ENCODE measurements at regions not wholly inside any gene's neighbourhood (a gene's known extent, or its start where the extent isn't known, plus 50 kb on each side); places are given as distances from the start of the nearest gene placed in this dataset.
"Not testable (repeated sequence)": the region's sequence is repeated elsewhere in the genome, so short reads cannot be mapped to it uniquely, and the experiment has no call there.

DNA sequence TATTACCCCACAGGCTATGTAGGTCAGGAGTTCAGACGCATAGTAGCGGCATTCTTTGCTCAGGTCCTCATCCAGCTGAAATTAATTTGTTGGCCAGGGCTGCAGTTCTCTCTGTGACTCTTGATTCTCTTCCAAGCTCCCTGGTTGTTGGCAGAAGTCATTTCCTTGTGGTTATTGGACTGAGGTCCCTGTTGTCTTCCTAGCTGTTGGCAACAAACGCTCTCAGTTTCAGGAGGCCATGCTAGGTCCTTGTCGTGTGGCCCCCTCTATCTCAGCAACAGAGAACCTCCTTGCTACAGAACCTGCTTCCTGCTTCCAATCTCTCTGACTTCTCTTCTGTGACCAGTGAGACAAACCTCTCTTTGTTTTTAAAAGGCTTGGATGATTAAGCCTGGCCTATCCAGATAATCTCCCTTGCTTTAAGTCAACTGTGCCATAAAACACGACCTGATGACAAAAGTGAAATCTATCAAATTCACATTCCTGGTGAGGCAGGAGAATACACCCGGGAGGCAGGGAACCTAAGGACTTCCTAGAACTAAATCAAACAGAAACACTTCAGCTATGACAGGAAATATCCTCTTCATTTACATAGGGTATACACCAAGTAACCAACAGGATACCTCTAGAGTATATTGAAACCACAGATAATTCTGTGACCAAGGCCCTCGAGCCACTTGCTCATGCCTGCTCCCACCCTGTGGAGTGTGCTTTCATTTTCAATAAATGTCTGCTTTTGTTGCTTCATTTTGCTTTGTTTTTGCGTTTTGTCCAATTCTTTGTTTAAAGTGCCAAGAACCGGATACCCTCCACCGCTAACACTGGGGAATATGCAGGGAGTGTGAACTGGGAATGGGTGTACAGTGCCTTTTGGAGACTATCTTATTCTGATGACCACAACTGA lies 196.0 kb downstream of the BTBD3 start:
- H3K27ac ChIP-seq = peak overlapping the region in 2 of 4 donors; percentile 10 to 16
- no peaks in the 10 kb centered on the region for H3K27me3 ChIP-seq
- intact Hi-C loops (cut with DNase I) = no loop called here
- ATAC-seq = peak; percentile 62
- H3K36me3 ChIP-seq (replicated peaks in 1 of 2; ENCODE audit: insufficient read depth in 1 of 2, low read depth in 2 of 2) = no peaks in the 10 kb centered on the region
- WGBS, 2 donors = 55 to 58% methylated on average over 10 of the region's 10 CpGs
- TF ChIP-seq, protein P1, sequence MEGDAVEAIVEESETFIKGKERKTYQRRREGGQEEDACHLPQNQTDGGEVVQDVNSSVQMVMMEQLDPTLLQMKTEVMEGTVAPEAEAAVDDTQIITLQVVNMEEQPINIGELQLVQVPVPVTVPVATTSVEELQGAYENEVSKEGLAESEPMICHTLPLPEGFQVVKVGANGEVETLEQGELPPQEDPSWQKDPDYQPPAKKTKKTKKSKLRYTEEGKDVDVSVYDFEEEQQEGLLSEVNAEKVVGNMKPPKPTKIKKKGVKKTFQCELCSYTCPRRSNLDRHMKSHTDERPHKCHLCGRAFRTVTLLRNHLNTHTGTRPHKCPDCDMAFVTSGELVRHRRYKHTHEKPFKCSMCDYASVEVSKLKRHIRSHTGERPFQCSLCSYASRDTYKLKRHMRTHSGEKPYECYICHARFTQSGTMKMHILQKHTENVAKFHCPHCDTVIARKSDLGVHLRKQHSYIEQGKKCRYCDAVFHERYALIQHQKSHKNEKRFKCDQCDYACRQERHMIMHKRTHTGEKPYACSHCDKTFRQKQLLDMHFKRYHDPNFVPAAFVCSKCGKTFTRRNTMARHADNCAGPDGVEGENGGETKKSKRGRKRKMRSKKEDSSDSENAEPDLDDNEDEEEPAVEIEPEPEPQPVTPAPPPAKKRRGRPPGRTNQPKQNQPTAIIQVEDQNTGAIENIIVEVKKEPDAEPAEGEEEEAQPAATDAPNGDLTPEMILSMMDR (IDR thresholded peaks at IDR 0.05) = no peak
- TF ChIP-seq POLR2A (IDR thresholded peaks at IDR 0.05) = no peak
- peaks cover 4% of the 10 kb centered on the region for H3K4me1 ChIP-seq
- H3K4me3 ChIP-seq = no peak overlapping the region
- peaks cover 0 to 3% (median 0%) of the 10 kb centered on the region in 3 donors for H3K9me3 ChIP-seq
- peak in 3 of 4 donors; percentile 24 to 59 (median 42) for DNase-seq

DNA sequence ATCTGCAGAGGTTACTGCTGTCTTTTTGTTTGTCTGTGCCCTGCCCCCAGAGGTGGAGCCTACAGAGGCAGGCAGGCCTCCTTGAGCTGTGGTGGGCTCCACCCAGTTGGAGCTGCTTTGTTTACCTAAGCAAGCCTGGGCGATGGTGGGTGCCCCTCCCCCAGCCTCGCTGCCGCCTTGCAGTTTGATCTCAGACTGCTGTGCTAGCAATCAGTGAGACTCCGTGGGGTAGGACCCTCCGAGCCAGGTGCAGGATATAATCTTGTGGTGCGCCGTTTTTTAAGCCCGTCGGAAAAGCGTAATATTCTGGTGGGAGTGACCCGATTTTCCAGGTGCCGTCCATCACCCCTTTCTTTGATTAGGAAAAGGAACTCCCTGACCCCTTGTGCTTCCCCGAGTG lies 211.4 kb downstream of the BTBD3 start:
- H3K27ac ChIP-seq; H3K4me3 ChIP-seq; H3K9me3 ChIP-seq; H3K27me3 ChIP-seq; intact Hi-C loops (cut with DNase I); H3K4me1 ChIP-seq; ATAC-seq; DNase-seq; H3K36me3 ChIP-seq (replicated peaks in 1 of 2; ENCODE audit: insufficient read depth in 1 of 2, low read depth in 2 of 2): not testable (repeated sequence)
- WGBS, 2 donors = 70 to 73% methylated on average over 10 to 13 of the region's 13 CpGs

DNA sequence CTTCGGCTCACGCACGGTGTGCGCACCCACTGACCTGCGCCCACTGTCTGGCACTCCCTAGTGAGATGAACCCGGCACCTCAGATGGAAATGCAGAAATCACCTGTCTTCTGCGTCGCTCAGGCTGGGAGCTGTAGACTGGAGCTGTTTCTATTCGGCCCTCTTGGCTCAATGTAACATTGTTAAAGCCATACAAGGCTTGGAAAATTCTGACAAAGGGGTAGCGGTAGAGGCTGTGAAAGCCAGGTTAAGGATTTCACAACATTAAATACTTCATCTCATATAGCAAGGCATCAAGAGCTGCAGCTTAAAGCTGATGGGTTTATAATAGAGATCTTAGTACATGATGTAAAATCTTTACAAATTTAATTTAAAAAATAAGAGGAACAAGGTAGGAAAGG lies 211.8 kb downstream of the BTBD3 start:
- H3K9me3 ChIP-seq; H3K27ac ChIP-seq; H3K36me3 ChIP-seq (replicated peaks in 1 of 2; ENCODE audit: insufficient read depth in 1 of 2, low read depth in 2 of 2); ATAC-seq; intact Hi-C loops (cut with DNase I); H3K27me3 ChIP-seq; DNase-seq; H3K4me1 ChIP-seq; H3K4me3 ChIP-seq: not testable (repeated sequence)
- 83 to 89% methylated on average over 10 of the region's 10 CpGs for WGBS, 2 donors

DNA sequence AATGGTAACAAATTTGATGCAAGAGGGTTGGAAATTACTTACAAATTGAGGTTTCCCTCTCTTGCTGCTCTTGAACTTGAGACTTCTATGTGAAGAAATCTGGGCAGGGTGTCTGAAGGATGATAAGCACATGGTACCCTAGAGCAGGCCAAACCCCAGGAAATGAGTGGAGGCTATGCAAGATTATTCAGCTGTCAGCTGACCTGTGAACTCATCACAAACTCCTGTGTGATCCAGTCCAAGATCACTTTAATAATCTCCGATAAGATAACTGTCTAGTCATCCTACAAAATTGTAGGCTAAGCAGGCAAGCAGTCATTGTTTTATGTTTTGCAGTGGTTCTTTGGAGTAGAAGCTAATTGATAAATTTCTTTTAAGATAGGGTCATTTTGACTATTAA lies 213.1 kb downstream of the BTBD3 start:
- no peaks in the 10 kb centered on the region for H3K4me1 ChIP-seq
- 91 to 97% methylated on average over 1 of the region's 1 CpG for WGBS, 2 donors
- H3K27me3 ChIP-seq = no peaks in the 10 kb centered on the region
- no peak for DNase-seq
- H3K9me3 ChIP-seq = no peaks in the 10 kb centered on the region
- no peak overlapping the region for H3K4me3 ChIP-seq
- intact Hi-C loops (cut with DNase I) = no loop called here
- H3K36me3 ChIP-seq (replicated peaks in 1 of 2; ENCODE audit: insufficient read depth in 1 of 2, low read depth in 2 of 2) = no peaks in the 10 kb centered on the region
- no peak for TF ChIP-seq POLR2A (IDR thresholded peaks at IDR 0.05)
- TF ChIP-seq, protein P1 (IDR thresholded peaks at IDR 0.05) = no peak
- no peak for ATAC-seq
- no peak overlapping the region for H3K27ac ChIP-seq

DNA sequence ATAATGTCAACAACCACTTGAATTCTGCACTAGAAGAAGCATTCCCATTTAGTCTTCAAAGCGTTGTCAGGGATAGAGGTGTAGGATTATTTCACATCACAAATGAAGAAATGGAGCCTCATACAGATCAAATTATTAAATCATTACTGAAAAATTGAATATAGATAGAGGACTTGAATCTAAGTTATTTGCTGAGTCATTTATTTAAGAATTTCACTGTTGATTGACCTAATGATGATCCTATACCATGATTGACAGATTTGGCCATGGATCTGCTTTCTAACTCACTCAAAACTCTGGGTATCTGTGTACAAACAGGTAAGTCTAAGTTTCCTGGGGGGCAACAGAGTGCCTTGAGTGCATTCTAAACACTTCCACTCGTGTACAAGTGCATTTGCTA lies 215.9 kb downstream of the BTBD3 start:
- DNase-seq (no peak), ATAC-seq (no peak)
- Histone ChIP-seq H3K36me3 (replicated peaks in 1 of 2; ENCODE audit: insufficient read depth in 1 of 2, low read depth in 2 of 2) (no peaks in the 10 kb centered on the region), H3K27ac (no peak overlapping the region), H3K4me3 (no peak overlapping the region), H3K9me3 (no peaks in the 10 kb centered on the region), H3K4me1 (no peaks in the 10 kb centered on the region), H3K27me3 (no peaks in the 10 kb centered on the region)
- TF ChIP-seq, protein P1 (IDR thresholded peaks at IDR 0.05) = no peak
- no peak for TF ChIP-seq POLR2A (IDR thresholded peaks at IDR 0.05)
- intact Hi-C loops (cut with DNase I) = no loop called here
- 73% methylated on average over 2 of the region's 2 CpGs for WGBS, 2 donors

DNA sequence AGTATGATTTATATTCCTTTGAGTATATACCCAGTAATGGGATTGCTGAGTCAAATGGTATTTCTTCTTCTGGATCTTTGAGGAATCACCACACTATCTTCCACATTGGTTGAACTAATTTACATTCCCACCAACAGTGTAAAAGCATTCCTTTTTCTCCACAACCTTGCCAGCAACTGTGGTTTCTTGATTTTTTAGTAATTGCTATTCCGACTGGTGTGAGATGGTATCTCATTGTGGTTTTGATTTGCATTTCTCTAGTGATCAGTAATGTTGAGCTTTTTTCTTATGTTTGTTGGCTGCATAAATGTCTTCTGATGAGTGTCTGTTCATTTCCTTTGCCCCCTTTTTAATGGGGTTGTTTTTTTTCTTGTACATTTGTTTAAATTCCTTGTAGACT lies 228.3 kb downstream of the BTBD3 start:
- H3K27me3 ChIP-seq; intact Hi-C loops (cut with DNase I); ATAC-seq; H3K36me3 ChIP-seq (replicated peaks in 1 of 2; ENCODE audit: insufficient read depth in 1 of 2, low read depth in 2 of 2); DNase-seq; H3K4me3 ChIP-seq; H3K4me1 ChIP-seq; H3K9me3 ChIP-seq; H3K27ac ChIP-seq: not testable (repeated sequence)
- WGBS, 2 donors = 81 to 100% methylated on average over 1 of the region's 1 CpG

All from body of pancreas (tissue), 4 donors.